Ishikawa (cell line): ENCODE measurements at regions not wholly inside any gene's neighbourhood (a gene's known extent, or its start where the extent isn't known, plus 50 kb on each side); places are given as distances from the start of the nearest gene placed in this dataset.

Experiments used
- CEBPB ChIP-seq: IDR thresholded peaks from 2 replicates; pipeline ENCODE4 v1.6.1; 2012
- CREB1 ChIP-seq: IDR thresholded peaks from 2 replicates; pipeline ENCODE4 v1.6.1; 2012; ENCODE audit warnings: low read depth
- EP300 ChIP-seq: IDR thresholded peaks from 2 replicates; pipeline ENCODE4 v1.6.1; 2012; ENCODE audit warnings: borderline replicate concordance
- FOXM1 ChIP-seq: IDR thresholded peaks from 2 replicates; pipeline ENCODE4 v1.6.1; 2012; ENCODE audit warnings: low read depth, borderline replicate concordance
- NFIC ChIP-seq: IDR thresholded peaks from 2 replicates; pipeline ENCODE4 v1.6.1; 2012
- RAD21 ChIP-seq: IDR thresholded peaks from 2 replicates; pipeline ENCODE4 v1.6.1; 2012; ENCODE audit warnings: low read depth
- TAF1 ChIP-seq: IDR thresholded peaks from 2 replicates; pipeline ENCODE4 v1.6.1; 2012; ENCODE audit warnings: low read depth, mild to moderate bottlenecking
- TCF12 ChIP-seq: IDR thresholded peaks from 2 replicates; pipeline ENCODE4 v1.6.1; 2012; ENCODE audit warnings: low read depth
- ZBTB7A ChIP-seq: IDR thresholded peaks from 2 replicates; pipeline ENCODE4 v1.6.1; 2012; ENCODE audit warnings: low read depth
- TF ChIP-seq, protein P1 (sequence below): IDR thresholded peaks from 2 replicates; pipeline ENCODE4 v1.6.1; 2012; ENCODE audit warnings: low read depth, mild to moderate bottlenecking
- TF ChIP-seq, protein P2 (sequence below): IDR thresholded peaks from 2 replicates; pipeline ENCODE4 v1.6.1; 2012

DNA sequence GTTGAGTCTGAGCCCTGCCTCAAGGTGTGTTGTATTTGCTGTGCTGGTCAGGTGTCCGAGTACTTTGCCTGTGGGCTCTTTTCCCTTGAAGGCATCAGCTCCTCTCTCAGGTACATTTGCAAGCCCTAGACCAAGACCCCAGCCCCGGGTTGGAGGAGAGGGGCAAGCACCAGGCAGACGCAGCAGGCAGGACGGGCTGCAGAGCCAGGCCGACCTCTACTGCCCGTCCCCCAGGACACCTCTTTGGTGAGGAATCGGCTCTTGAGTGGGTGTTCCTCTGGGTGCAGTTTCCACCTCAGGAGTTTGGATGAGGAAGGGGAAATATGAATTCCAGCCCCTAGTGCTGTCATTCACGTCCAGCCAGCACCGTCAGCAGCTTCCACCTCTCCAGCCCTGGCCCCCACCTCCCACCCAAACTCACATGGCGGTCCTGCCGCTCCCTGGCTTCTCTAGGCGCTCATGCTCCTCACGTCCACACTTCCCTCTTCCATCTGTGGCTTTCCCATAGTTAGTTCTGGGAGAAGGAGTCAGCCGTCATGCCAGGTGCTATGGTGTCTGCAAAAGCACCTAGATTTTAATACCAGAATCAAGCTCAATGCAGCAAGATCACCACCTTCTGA, 183.9 kb downstream of the DLL1 start:
- TF ChIP-seq TCF12 = no peak
- TF ChIP-seq TAF1 = no peak
- no peak for TF ChIP-seq NFIC
- TF ChIP-seq ZBTB7A = no peak
- TF ChIP-seq, protein P1, sequence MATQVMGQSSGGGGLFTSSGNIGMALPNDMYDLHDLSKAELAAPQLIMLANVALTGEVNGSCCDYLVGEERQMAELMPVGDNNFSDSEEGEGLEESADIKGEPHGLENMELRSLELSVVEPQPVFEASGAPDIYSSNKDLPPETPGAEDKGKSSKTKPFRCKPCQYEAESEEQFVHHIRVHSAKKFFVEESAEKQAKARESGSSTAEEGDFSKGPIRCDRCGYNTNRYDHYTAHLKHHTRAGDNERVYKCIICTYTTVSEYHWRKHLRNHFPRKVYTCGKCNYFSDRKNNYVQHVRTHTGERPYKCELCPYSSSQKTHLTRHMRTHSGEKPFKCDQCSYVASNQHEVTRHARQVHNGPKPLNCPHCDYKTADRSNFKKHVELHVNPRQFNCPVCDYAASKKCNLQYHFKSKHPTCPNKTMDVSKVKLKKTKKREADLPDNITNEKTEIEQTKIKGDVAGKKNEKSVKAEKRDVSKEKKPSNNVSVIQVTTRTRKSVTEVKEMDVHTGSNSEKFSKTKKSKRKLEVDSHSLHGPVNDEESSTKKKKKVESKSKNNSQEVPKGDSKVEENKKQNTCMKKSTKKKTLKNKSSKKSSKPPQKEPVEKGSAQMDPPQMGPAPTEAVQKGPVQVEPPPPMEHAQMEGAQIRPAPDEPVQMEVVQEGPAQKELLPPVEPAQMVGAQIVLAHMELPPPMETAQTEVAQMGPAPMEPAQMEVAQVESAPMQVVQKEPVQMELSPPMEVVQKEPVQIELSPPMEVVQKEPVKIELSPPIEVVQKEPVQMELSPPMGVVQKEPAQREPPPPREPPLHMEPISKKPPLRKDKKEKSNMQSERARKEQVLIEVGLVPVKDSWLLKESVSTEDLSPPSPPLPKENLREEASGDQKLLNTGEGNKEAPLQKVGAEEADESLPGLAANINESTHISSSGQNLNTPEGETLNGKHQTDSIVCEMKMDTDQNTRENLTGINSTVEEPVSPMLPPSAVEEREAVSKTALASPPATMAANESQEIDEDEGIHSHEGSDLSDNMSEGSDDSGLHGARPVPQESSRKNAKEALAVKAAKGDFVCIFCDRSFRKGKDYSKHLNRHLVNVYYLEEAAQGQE = no peak
- TF ChIP-seq EP300 = no peak
- TF ChIP-seq CREB1 = no peak
- no peak for TF ChIP-seq FOXM1
- TF ChIP-seq, protein P2, sequence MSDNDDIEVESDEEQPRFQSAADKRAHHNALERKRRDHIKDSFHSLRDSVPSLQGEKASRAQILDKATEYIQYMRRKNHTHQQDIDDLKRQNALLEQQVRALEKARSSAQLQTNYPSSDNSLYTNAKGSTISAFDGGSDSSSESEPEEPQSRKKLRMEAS = no peak
- no peak for TF ChIP-seq RAD21
- no peak for TF ChIP-seq CEBPB
